Astrocyte (in vitro differentiated cells and primary cell): ENCODE measurements at regions not wholly inside any gene's neighbourhood (a gene's known extent, or its start where the extent isn't known, plus 50 kb on each side); places are given as distances from the start of the nearest gene placed in this dataset.

Source experiments
- CTCF ChIP-seq: IDR thresholded peaks from 2 replicates; pipeline ENCODE4 v1.5.1; 2011; ENCODE audit warnings: low read depth, mild to moderate bottlenecking, inconsistent platforms, low read length, moderate library complexity; ENCODE audit not compliant: insufficient read depth
- EZH2 ChIP-seq: IDR thresholded peaks from 2 replicates; pipeline ENCODE4 v1.6.1; 2012; ENCODE audit warnings: mild to moderate bottlenecking, low read length, inconsistent platforms; ENCODE audit not compliant: insufficient read depth

GRCh38 chr3:110391640-110392395 is 679.8 kb upstream of the NECTIN3 start:
- TF ChIP-seq CTCF (no peak), EZH2 (no peak)
